Right kidney (tissue), 1 donor: ENCODE measurements at regions not wholly inside any gene's neighbourhood (a gene's known extent, or its start where the extent isn't known, plus 50 kb on each side); places are given as distances from the start of the nearest gene placed in this dataset.

Experiments used
- DNase-seq: peaks from one replicate; pipeline ENCODE4 v3.0.0-alpha.2; 2016

DNA sequence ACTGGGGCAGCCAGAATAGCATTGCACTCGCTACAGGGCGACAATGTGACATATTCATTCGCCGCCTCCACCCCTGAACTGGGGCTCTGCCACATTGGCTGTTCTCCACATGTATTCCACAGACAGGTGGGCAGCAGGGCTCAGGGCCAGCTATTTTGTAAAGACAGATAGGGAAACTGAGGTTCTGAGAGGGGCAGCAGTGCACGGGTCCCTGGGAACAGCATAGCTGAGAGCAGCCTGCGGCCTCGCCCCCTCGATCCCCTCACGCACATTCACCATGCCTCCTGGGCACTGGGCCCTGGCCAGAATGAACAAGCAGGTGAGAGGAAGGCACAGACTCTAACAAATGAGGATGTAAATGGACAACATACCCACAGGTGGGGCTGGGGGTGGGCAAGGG, 75.0 kb upstream of the SPATA12 start:
- DNase-seq: no peak

DNA sequence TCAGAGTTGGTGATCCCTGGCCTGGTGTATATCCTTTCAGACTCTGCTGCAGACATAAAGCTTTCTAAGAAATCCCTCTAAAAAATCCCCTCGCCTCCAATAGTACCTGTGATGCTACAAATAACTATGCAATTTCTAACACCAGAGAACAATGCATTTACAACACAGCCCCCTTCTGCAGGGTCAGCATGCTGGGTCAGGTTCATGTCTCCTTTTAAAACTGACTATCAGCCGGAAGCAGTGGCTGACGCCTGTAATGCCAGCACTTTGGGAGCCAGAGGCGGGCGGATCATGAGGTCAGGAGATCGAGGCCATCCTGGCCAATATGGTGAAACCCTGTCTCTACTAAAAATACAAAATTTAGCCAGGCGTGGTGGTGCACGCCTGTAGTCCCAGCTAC, 77.0 kb upstream of the SPATA12 start:
- no peak for DNase-seq

DNA sequence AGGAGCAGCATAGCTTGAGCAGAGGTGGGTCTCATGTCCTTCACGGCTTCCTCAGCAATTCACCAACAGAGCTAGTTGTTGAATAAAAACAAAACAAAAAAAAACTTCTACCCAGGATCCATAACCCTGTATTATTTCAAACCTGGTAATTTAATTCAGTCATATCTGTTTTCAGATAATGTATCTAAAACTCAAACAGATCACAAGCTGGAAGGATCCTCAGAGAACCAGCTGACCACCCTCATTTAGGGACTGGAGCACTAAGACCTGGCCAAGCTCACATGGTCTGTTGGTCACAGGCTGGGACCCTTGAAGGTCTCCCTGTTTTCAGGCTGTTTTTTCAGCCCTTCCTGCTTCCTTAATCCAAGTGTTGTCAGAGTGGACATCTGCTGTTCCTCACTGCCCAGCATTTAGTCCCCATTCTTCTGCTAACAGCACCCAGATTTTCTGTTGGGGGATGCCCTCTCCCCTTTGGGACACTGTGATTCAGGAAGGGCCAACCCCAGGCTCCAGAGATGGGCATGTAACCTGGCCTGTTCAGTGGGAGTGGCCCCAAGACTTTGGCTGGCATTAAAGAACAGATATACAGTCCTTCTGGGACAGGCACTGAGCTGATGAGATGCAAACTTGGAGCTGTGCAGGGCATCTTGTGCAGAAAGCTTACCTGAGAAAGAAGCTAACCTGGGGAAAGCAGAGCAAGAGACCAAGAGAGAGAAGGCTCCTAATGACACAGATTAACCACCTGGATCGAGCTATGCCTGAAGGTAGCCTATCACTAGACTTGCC, 78.8 kb upstream of the SPATA12 start:
- no peak for DNase-seq

DNA sequence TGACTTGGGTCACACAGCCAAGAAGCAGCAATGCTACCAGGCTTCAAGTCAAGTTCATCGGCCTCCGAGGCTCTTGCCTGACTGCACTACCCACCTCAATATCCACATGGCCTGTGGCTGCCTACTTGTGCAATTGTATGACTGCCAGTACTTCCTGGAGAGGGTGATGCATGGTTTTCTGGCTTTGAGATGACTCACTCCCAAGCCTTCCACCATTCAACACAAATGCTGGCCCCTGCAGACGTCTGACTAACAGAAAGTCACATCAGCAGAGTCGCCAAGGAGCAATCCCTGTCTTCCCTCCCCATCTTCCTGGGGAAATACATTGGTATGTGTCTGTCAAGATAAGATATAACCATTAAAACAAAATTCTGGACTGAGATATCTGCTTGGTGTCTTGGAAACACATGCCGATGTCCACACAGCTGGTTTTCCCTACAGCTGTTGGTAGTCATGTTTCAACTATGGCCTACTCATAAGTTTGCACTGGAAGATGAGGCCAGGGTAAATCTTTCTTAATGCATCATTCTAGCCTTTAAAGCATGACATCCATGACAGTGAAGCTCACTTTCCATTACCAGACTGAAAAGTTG, 79.6 kb upstream of the SPATA12 start:
- no peak for DNase-seq

DNA sequence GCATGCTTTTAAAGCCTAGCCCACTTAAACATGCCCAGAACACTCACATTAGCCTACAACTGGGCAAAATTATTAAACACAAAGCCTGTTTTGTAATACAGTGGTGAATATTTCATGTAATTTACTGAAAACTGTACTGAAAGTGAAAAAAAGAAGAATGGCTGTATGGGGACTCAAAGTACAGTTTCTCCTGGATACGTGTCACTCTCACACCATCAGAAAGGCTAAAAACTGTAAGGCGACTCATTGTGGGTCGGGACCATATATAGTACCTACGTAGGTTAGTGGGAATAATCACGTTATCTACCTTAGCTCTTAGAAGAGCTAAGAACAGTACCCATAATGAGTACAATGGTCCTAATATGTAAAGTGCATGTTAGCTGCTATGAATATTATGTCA, 80.2 kb upstream of the SPATA12 start:
- no peak for DNase-seq

DNA sequence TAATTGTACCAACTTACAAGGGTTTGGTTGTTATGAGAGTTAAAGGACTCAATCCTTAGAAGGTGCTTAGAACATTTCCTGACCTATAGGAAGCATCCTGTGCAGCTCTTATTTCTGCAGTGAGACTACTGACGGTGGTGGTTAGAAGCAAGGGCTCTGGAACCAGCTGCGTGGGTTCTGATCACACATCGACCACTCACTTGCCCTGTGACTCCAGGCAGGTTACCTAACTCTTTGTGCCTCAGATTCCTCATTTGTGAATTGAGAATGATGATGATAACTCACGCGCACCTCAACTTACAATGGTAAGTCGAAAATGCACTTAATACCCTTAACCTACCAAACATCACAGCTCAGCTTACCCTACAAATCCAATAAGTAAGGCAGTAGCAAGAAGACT, 80.7 kb upstream of the SPATA12 start:
- DNase-seq: no peak

DNA sequence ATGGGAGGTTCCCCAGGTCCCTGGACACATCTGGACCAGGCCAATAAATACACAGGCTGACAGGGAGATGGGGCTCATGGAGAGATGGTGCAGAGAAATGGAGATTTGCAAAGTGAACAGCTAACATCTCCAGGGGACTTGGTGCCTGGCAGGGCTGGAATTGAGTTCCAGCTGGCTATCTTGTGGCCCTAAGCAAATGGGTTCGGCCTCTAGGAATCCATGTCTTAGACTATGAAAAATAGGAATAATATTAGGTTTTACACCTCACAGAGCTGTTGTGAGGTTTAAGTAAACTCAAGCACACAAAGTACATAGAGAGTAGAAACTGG, 82.9 kb upstream of the SPATA12 start:
- DNase-seq: no peak

DNA sequence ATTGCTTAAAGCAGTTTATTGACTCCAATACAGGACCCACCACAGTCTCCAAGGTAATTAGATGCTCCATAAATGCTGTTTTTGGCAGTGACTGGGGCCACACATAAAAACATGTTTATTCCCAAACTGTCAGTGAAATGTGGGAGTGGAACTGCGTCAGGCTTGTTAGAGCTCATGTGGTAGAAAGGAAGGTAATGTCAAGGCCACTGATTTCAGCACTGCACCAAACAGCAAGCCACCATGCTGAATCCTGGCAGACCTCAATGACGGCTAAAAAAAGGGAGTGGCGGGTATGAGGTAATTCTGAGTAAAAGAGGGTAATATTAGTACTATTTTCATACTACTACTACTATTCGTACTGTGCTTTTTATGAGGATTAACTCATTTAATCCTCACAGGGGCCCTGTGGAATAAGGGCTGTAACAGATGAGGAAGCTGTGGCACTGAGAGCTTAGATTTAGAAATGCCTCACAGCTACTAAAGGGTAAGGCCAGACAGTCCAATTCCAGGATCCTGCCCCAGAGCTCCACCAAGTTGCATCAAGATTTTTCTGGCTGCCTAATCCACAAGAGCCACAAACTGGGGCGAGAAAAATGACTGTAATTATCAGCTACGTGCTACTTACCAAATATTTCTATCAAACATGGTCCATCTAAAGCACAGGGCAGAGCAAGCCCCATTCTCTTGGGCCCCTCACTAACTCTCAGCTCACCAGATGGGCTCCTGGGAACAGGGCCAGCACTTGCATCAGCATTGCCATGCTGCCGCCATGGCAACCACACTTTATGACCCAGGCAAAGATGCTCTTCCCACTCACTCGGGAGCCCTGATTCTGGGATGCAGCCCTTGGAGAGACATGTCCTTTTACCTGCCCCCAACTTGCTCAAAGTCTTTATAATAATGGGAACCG, 83.6 kb upstream of the SPATA12 start:
- no peak for DNase-seq

DNA sequence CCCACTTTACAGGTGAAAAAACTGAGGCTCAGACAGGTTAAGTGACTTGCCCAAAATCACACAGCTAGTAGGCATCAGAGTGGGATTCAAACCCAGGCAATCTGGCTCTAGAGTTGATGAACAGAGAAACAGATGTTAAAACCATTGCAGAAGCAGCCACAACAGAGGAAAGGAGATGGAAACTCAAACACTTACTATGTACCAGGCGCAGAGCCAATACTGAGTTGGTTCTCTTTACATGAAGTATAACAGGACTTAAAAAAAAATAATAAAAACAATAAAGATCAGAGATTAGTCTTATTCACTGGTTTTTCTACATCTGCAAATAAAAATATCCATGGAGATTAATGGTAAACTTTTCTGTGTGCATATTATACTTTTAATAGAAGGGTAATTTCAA, 84.9 kb upstream of the SPATA12 start:
- DNase-seq: no peak

DNA sequence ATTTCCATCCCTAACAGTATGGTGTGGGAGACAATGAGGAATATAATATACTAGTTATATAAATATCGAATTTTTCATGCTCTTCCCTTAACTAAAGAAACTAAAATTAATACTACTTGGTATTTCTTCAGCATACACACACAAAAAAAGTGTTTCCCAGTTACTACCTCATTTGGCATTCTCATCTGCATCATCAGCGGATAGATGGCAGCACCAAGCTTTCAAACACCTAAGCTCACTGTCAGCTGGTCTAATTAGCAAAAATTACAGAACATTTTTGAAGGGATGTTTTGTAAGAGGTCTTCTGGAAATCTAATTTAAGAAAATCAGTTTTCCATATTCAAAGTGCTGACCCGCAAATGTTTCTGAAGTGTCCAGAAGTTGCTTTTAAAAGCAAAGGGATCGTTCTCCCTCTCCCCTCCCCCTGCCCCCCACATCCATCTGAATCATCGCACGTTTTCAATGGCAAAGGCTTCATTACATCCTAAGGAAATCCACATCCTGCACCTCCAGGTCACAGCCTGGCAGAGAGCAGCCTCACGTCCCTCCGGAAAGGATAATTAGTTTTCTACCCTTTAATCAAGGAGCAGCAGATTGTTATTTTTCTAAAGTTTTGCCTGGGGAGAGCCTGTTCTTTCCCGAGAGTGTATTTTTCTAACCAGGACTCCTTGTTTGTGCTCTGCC, 86.1 kb upstream of the SPATA12 start:
- DNase-seq: no peak

DNA sequence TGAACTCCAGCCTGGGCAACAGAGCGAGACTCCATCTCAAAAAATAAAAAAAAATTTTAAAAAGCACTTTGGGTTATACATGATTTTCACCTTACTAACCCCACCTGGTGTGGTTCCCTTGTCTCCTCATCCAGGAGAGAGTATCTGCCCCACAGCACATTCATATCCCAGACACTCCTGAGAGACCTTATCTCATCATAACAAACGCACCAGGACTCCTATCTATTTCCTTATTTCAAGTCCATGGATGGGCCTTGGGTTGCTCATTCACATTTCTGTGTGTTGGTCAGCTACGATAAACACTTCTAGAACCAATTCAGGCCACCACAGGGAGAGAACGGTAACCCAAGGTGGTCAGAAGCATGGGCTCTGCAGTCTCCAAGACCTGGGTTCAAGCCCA, 88.6 kb upstream of the SPATA12 start:
- no peak for DNase-seq

DNA sequence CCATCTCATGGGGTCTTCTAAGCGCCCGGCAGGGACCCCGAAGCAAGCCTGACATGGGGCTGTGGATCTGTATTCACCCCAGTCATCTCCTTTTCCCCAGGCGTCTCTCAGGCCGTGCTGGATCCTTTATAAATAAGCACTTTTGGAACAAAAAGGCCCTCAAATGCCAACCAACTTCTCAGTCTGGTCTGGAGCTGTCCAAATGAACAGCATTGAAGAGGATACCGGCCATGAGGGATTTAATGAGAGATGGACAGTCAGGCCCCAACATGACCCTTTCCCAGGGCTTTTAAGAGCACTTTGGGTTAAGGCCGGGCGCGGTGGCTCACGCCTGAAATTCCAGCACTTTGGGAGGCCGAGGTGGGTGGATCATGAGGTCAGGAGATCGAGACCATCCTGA, 89.2 kb upstream of the SPATA12 start:
- no peak for DNase-seq

DNA sequence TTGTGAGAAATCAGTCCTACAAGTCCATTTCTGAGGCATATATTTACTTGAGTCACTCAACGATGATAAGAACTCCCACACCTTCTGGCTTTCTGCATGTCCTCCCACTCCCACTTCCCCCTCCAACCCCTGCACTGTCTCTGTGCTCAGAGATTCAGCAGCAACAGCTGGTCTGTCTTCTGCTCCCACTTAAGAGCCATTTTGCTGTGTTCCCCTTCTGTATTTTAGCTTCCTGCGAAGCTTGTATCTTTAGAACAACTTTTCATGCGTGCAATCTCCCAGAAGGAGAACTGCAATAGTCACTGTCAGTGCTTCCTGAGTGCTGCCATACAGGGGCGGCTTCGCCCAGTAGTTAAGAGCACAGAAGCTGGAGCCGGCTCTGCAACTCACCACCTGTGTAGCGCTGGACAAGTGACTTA, 90.0 kb upstream of the SPATA12 start:
- no peak for DNase-seq

DNA sequence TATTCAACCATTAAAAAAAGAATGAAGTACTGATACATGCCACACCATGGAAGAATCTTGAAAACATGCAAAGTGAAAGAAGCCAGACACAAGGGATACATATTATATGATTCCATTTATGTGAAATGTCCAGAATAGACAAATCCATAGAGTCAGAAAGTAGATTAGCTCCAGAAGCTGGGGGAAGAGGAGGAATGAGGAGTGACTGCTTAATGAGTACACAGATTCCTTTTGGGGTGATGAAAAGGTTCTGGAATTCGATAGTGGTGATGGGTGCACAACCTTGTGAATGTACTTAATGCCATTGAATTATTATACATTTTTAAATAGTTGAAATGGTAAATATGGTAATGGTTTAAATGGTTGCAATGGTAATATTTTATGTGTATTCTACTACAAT, 90.6 kb upstream of the SPATA12 start:
- no peak for DNase-seq

DNA sequence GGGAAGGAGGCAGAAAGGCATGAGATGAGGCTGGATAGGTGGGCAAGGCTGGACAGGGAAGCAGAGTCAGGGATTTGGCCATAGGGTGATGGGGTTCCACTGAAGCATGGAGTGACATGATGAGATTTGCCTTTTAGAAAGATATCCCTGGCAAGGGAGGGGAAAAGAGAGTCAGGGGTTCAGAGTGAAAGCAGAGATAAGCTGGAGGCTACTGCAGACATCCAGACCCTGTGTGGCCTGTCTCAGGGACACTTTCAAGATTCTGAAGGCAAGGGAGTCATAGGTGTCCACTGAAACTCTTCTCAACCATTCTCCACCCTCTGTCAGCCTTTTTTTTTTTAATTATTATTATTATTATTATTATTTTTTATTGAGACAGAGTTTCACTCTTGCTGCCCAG, 94.0 kb upstream of the SPATA12 start:
- no peak for DNase-seq

DNA sequence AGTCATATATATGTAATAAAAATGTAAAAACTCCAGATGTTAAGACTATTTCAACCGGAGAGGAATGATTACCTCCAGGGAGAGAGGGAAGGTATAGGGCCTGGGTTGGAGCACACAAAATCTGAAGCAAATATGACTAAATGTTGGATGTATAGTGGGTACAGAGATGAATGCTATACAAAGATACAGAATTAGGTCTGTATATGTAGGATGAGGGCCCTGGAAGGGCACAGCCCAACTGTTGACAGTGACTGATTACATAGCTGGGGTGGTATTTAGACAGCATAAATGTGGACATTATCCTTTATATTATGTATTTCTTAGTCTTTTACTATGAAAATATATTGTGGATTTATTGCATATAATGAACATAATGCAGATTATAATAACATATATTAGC, 94.4 kb upstream of the SPATA12 start:
- DNase-seq: no peak

DNA sequence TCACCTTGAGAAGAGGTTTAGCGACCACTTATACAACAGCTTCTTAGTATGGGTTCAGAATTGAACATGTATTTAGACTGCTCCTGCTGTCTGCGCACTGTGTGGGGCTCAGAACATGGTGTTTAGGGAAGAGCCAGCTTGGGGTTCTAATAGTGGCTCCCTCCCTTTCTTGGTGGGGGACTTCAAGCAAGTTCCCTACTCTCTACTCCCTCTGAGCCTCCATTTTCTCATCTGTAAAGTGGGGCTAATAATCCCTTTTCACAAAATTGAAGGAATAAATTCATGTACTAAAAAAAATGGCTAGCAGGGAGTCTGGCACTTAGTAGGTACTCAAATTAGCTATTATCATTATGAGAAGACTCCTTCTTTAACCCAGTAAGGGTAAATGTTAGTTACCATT, 97.5 kb upstream of the SPATA12 start:
- no peak for DNase-seq

DNA sequence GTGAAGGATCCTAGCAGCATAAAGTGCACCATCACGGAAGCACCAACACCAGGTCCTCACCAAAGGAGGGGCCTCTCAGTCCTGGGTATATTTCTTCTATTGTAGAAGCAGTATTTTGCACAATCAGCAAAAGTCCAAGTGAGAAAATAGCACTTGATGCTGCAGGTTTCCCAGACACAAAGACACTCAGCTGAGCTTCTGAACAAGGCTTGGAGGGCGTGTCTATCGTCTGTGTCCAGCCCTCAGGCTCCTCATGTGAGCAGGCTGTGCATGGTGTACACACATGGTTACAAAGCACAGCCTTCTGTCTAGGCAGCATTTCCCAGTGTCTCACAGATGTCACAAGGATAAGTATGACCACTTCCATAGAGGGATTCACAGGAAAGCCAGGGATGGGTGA, 98.3 kb upstream of the SPATA12 start:
- no peak for DNase-seq

DNA sequence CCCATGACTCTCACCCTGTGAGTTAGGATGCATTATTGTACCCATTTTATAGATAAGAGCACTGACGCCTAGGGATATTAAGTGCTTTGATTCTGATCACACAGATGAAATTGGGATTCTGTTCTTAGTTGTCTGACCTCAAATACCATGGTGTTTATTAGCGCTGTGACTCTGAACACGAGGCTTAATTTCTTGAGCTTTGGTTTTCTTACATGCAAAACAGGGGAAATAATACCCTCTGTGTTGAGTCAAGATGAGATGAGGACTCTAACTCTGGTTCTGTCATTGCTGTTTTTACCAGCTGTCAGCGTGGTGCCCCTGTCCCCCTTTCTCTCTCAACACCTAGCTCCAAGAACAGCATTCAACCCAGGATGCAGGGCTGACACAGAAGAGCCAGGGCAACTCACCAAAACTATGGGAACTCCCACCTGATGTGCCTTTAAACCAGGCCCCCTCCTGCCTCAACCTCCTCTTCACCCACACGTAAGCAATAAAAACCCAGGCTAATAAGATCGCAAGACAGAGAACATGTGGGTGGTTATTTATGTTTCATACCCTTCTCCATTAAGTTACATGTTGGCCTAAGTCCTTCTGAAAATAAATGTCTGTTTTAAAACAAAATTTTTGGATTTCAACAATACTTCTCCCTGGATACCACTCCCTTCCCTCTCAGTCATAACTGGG, 100.1 kb upstream of the SPATA12 start:
- DNase-seq: no peak

DNA sequence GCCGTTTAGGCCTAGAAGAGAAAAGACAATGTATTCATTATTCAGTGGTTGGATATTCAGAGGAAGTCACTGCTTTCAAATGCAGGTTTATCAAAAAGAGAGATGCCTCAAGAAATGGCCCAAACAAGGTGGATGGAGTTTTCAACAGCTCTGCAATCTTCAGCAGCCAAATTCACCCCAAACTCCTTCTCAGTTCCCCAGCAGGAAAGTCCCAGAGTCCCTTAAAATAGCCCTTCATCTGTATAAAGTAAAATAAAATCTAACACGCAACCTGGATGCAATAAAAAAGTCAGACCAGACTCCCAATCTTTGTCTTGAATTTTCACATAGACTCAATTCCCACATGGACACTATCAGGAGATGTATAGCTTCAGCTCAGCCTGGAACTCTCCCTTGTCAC, 101.6 kb upstream of the SPATA12 start:
- DNase-seq: no peak

DNA sequence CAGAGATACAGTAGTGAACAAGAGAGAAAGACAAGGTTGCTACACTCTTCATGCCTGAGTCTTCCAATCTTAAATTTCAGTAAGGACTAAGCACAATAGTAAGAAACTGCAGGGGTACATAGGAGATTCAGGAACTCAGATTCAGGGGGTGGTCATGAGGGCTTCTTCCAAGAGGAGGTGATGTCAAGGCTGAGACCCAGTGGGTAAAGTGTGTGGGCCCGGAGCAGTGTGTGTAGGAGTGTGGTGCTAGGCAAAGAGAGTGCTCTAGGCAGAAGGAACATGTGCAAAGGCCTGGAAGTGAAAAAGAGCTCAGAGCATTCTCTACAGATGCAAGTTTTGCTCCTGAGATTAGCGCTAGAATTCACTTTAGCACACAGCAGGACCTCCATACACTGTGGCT, 102.9 kb upstream of the SPATA12 start:
- no peak for DNase-seq

DNA sequence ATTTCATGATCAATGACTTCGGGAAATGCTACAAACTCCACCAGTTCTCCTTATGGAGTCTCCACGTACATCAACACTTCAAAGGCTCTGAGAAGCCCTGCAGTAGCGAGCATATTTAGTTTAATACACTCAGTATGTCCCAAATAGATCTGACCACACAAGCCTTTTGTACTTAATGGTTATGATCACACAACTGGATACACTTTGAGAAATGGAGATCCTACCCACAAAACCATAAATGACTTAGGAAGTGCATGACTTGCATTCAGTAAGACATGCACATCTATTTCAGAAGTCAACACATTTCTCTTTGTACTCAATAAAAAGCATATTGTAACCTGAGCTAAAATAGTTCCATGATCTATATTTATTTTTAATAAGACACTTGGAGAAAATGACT, 103.6 kb upstream of the SPATA12 start:
- DNase-seq: no peak
